A673 (cell line): ENCODE measurements at regions not wholly inside any gene's neighbourhood (a gene's known extent, or its start where the extent isn't known, plus 50 kb on each side); places are given as distances from the start of the nearest gene placed in this dataset.
"Not testable (repeated sequence)": the region's sequence is repeated elsewhere in the genome, so short reads cannot be mapped to it uniquely, and the experiment has no call there.

Experiments
- BruUV-seq: library from RNA; stranded (reverse); fragments of 400-500 nt; replicated peaks from 2 replicates; lab custom pipeline; 2021; lab: Mats Ljungman, UMichigan
- CTCF ChIA-PET: fragments of 300-600 bp; sonication (Branson Sonifier 250); formaldehyde crosslinking; loops from one replicate; lab custom pipeline; 2022; ENCODE audit warnings: antibody characterized with exemption; lab: Charles Lee
- POLR2A ChIA-PET: fragments of 300-600 bp; sonication (Branson Sonifier 250); formaldehyde crosslinking; loops from one replicate; lab custom pipeline; 2022; ENCODE audit warnings: antibody characterized with exemption; ENCODE audit not compliant: low non-redundant PET; lab: Charles Lee
- DNase-seq: peaks from one replicate; pipeline ENCODE4 v3.0.0-alpha.2; 2015; ENCODE audit warnings: low spot score
- H3K27ac ChIP-seq: fragments of 200-600 bp; sonication (generic); 2 replicates; pipeline ENCODE4 v1.5.1; 2016; ENCODE audit warnings: mixed run types, low read depth, mild to moderate bottlenecking, mixed read lengths, antibody characterized with exemption, low read length; ENCODE audit not compliant: poor library complexity, severe bottlenecking
- H3K27me3 ChIP-seq: fragments of 200-600 bp; sonication (generic); replicated peaks from 2 replicates; pipeline ENCODE4 v1.6.1; 2017; ENCODE audit warnings: mixed run types, low read depth, mild to moderate bottlenecking, mixed read lengths, antibody characterized with exemption, low read length; ENCODE audit not compliant: insufficient read depth, poor library complexity
- H3K36me3 ChIP-seq: fragments of 200-600 bp; sonication (generic); 2 replicates; pipeline ENCODE4 v1.6.1; 2016; ENCODE audit warnings: mixed run types, mild to moderate bottlenecking, mixed read lengths, antibody characterized with exemption, low read length; ENCODE audit not compliant: insufficient read depth, poor library complexity, severe bottlenecking
- H3K4me1 ChIP-seq: fragments of 200-600 bp; sonication (generic); 2 replicates; pipeline ENCODE4 v1.6.1; 2017; ENCODE audit warnings: mixed run types, mild to moderate bottlenecking, mixed read lengths, antibody characterized with exemption, low read length; ENCODE audit not compliant: insufficient read depth, poor library complexity, severe bottlenecking
- H3K4me3 ChIP-seq: fragments of 200-600 bp; sonication (generic); 2 replicates; pipeline ENCODE4 v1.5.1; 2016; ENCODE audit warnings: low read depth, mixed run types, mild to moderate bottlenecking, mixed read lengths, low read length; ENCODE audit not compliant: poor library complexity, severe bottlenecking
- H3K9me3 ChIP-seq: fragments of 200-600 bp; sonication (generic); 2 replicates; pipeline ENCODE4 v1.6.1; 2016; ENCODE audit warnings: mixed run types, low read depth, mild to moderate bottlenecking, mixed read lengths, antibody characterized with exemption, low read length; ENCODE audit not compliant: poor library complexity, severe bottlenecking
- EZH2 ChIP-seq: fragments of 200-600 bp; sonication (generic); IDR thresholded peaks from 2 replicates; pipeline ENCODE4 v1.6.1; 2017; ENCODE audit warnings: borderline replicate concordance, low read depth, mild to moderate bottlenecking, mixed read lengths, antibody characterized with exemption, low read length; ENCODE audit not compliant: poor library complexity, severe bottlenecking
- intact Hi-C: fragments of 100-400 bp; cut with micrococcal nuclease; formaldehyde crosslinking; loops from one replicate; pipeline ENCODE4 v1.10.0; 2022; ENCODE audit not compliant: unreplicated experiment
- TF ChIP-seq, protein P1 (sequence below): fragments of 300-800, 200-600 bp; sonication (generic); conservative IDR thresholded peaks from 2 replicates; pipeline ENCODE4 v1.5.1; 2017; ENCODE audit warnings: low read depth, mild to moderate bottlenecking, antibody characterized with exemption, low read length, moderate library complexity, mixed read lengths

DNA sequence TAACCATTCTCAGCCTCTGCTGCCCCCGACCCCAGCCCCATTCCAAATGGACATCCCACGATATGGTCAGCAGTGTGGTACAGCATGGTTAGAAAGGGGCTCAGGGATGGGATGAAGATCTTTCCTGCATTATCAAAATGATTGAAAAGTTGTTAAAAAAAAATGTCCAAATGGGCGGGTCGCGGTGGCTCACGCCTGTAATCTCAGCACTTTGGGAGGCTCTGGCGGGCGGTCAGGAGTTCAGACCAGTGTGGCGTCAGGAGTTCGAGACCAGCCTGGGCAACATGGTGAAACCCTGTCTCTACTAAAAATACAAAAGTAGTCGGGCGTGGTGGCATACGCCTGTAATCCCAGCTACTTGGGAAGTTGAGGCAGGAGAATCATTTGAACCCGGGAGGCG, 54.3 kb upstream of the ZNF254 start:
- TF ChIP-seq, protein P1, sequence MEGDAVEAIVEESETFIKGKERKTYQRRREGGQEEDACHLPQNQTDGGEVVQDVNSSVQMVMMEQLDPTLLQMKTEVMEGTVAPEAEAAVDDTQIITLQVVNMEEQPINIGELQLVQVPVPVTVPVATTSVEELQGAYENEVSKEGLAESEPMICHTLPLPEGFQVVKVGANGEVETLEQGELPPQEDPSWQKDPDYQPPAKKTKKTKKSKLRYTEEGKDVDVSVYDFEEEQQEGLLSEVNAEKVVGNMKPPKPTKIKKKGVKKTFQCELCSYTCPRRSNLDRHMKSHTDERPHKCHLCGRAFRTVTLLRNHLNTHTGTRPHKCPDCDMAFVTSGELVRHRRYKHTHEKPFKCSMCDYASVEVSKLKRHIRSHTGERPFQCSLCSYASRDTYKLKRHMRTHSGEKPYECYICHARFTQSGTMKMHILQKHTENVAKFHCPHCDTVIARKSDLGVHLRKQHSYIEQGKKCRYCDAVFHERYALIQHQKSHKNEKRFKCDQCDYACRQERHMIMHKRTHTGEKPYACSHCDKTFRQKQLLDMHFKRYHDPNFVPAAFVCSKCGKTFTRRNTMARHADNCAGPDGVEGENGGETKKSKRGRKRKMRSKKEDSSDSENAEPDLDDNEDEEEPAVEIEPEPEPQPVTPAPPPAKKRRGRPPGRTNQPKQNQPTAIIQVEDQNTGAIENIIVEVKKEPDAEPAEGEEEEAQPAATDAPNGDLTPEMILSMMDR, result no peak
- TF ChIP-seq EZH2, result no peak
- BruUV-seq, result no TSS peak
- Histone ChIP-seq H3K27me3 (no peaks in the 10 kb centered on the region), H3K4me3 (peak overlapping the region; percentile 87), H3K36me3 (peaks cover 21% of the 10 kb centered on the region), H3K27ac (no peak overlapping the region), H3K4me1 (no peaks in the 10 kb centered on the region), H3K9me3 (no peaks in the 10 kb centered on the region)
- no peak for DNase-seq
- ChIA-PET CTCF (no interaction called here), POLR2A (interaction anchor here (0.5 kb wide), 1 partner anchor 110 kb away, joined by 5 read pairs; no protein-coding TSS in a partner anchor)
- intact Hi-C loops, result loop anchor here (10.0 kb wide), 1 partner anchor 348 kb away; the partner anchor contains the start of gene ZNF675

- intact Hi-C loops, result loop anchor here (10.0 kb wide), 1 partner anchor 349 kb away; the partner anchor contains the start of gene ZNF675
- DNase-seq, result peak; percentile 96
- POLR2A ChIA-PET, result interaction anchor here (0.5 kb wide), 1 partner anchor 109 kb away, joined by 5 read pairs; no protein-coding TSS in a partner anchor
- no peaks in the 10 kb centered on the region for H3K4me1 ChIP-seq
- peak overlapping the region; percentile 87 for H3K4me3 ChIP-seq
- H3K36me3 ChIP-seq, result peaks cover 28% of the 10 kb centered on the region
- CTCF ChIA-PET, result no interaction called here
- H3K9me3 ChIP-seq, result no peaks in the 10 kb centered on the region
- TF ChIP-seq, protein P1, result 0 out of 2 replicates have a peak, but pooled peaks have one; percentile 17
- no peak for TF ChIP-seq EZH2
- peak overlapping the region; percentile 95 for H3K27ac ChIP-seq
- BruUV-seq, result no TSS peak
- H3K27me3 ChIP-seq, result no peaks in the 10 kb centered on the region
Measured at GRCh38 chr19:24033301-24033962, 53.6 kb upstream of the ZNF254 start.

- no peaks in the 10 kb centered on the region for H3K27me3 ChIP-seq
- no TSS peak for BruUV-seq
- peak overlapping the region; percentile 95 for H3K27ac ChIP-seq
- H3K36me3 ChIP-seq, result peaks cover 32% of the 10 kb centered on the region
- H3K4me1 ChIP-seq, result no peaks in the 10 kb centered on the region
- peak; percentile 46 for DNase-seq
- intact Hi-C loops, result loop anchor here (10.0 kb wide), 1 partner anchor 349 kb away; the partner anchor contains the start of gene ZNF675
- TF ChIP-seq, protein P1, result no peak
- TF ChIP-seq EZH2, result no peak
- POLR2A ChIA-PET, result no interaction called here
- H3K9me3 ChIP-seq, result no peaks in the 10 kb centered on the region
- peak overlapping the region; percentile 87 for H3K4me3 ChIP-seq
- CTCF ChIA-PET, result no interaction called here
Measured at GRCh38 chr19:24033963-24034342, 53.0 kb upstream of the ZNF254 start.

- H3K4me3 ChIP-seq, result peak overlapping the region; percentile 87
- POLR2A ChIA-PET, H3K27me3 ChIP-seq, DNase-seq, H3K27ac ChIP-seq, H3K4me1 ChIP-seq, CTCF ChIA-PET, BruUV-seq, H3K9me3 ChIP-seq: not testable (repeated sequence)
- intact Hi-C loops, result loop anchor here (10.0 kb wide), 1 partner anchor 351 kb away; the partner anchor contains the start of gene ZNF675
- H3K36me3 ChIP-seq, result peaks cover 36% of the 10 kb centered on the region
Measured at GRCh38 chr19:24035261-24035880, 51.6 kb upstream of the ZNF254 start.
